ENCODE measurements at regions not wholly inside any gene's neighbourhood (a gene's known extent, or its start where the extent isn't known, plus 50 kb on each side); places are given as distances from the start of the nearest gene placed in this dataset.

GRCh38 chr4:18444206-18444605, 422.7 kb upstream of the LCORL start:
- TF ChIP-seq CTCF (IDR thresholded peaks at IDR 0.05) = no peak
- no peak for TF ChIP-seq POLR2A (IDR thresholded peaks at IDR 0.05)
- no peak for DNase-seq

GRCh38 chr4:18442957-18443356, 421.4 kb upstream of the LCORL start:
- no peaks in the 10 kb centered on the region for H3K36me3 ChIP-seq
- no peak overlapping the region for H3K4me3 ChIP-seq
- H3K4me1 ChIP-seq = no peaks in the 10 kb centered on the region
- no peak overlapping the region for H3K27ac ChIP-seq
- DNase-seq = no peak
- 38 to 50% methylated on average over 1 of the region's 1 CpG for WGBS, 2 donors
- no peak for TF ChIP-seq POLR2A (IDR thresholded peaks at IDR 0.05)
- TF ChIP-seq CTCF (IDR thresholded peaks at IDR 0.05) = no peak
- no peaks in the 10 kb centered on the region for H3K9me3 ChIP-seq
- no peaks in the 10 kb centered on the region for H3K27me3 ChIP-seq
- intact Hi-C loops (cut with DNase I) = no loop called here

More at GRCh38 chr4:18444206-18444605, 422.7 kb upstream of the LCORL start:
- Histone ChIP-seq H3K4me3 (no peak overlapping the region), H3K36me3 (no peaks in the 10 kb centered on the region), H3K27ac (no peak overlapping the region), H3K27me3 (no peaks in the 10 kb centered on the region), H3K4me1 (no peaks in the 10 kb centered on the region), H3K9me3 (no peaks in the 10 kb centered on the region)
- WGBS, 2 donors = 76 to 86% methylated on average over 3 of the region's 3 CpGs
- intact Hi-C loops (cut with DNase I) = no loop called here

GRCh38 chr4:18441676-18442075, 420.1 kb upstream of the LCORL start:
- no peaks in the 10 kb centered on the region for H3K4me1 ChIP-seq
- 55 to 56% methylated on average over 2 of the region's 2 CpGs for WGBS, 2 donors
- H3K27me3 ChIP-seq = no peaks in the 10 kb centered on the region
- no peak overlapping the region for H3K4me3 ChIP-seq
- no peak overlapping the region for H3K27ac ChIP-seq
- intact Hi-C loops (cut with DNase I) = no loop called here
- TF ChIP-seq CTCF (IDR thresholded peaks at IDR 0.05) (no peak), POLR2A (IDR thresholded peaks at IDR 0.05) (no peak)
- DNase-seq = no peak
- no peaks in the 10 kb centered on the region for H3K36me3 ChIP-seq
- no peaks in the 10 kb centered on the region for H3K9me3 ChIP-seq

- H3K36me3 ChIP-seq = no peaks in the 10 kb centered on the region
- intact Hi-C loops (cut with DNase I) = no loop called here
These were observed 419.6 kb upstream of the LCORL start for GRCh38 chr4:18441203-18441590.

GRCh38 chr4:18440527-18441202, 419.1 kb upstream of the LCORL start:
- TF ChIP-seq POLR2A (IDR thresholded peaks at IDR 0.05) (no peak), CTCF (IDR thresholded peaks at IDR 0.05) (no peak)
- H3K4me1 ChIP-seq = no peaks in the 10 kb centered on the region
- no peaks in the 10 kb centered on the region for H3K27me3 ChIP-seq
- H3K4me3 ChIP-seq = no peak overlapping the region
- H3K27ac ChIP-seq = no peak overlapping the region
- H3K36me3 ChIP-seq = no peaks in the 10 kb centered on the region
- intact Hi-C loops (cut with DNase I) = no loop called here
- no peaks in the 10 kb centered on the region for H3K9me3 ChIP-seq
- DNase-seq = no peak
- WGBS, 2 donors = 25 to 32% methylated on average over 7 of the region's 7 CpGs

More at GRCh38 chr4:18441203-18441590, 419.6 kb upstream of the LCORL start:
- Histone ChIP-seq H3K27me3 (no peaks in the 10 kb centered on the region), H3K9me3 (no peaks in the 10 kb centered on the region), H3K4me3 (no peak overlapping the region), H3K27ac (no peak overlapping the region), H3K4me1 (no peaks in the 10 kb centered on the region)
- TF ChIP-seq CTCF (IDR thresholded peaks at IDR 0.05) (no peak), POLR2A (IDR thresholded peaks at IDR 0.05) (no peak)
- no peak for DNase-seq
- 61 to 75% methylated on average over 3 of the region's 3 CpGs for WGBS, 2 donors

Measured in esophagus squamous epithelium (tissue), 5 donors.